ENCODE measurements at regions not wholly inside any gene's neighbourhood (a gene's known extent, or its start where the extent isn't known, plus 50 kb on each side); places are given as distances from the start of the nearest gene placed in this dataset.

GRCh38 chr9:126173401-126173800 is 153.2 kb upstream of the MVB12B start:
- TF ChIP-seq CTCF (IDR thresholded peaks at IDR 0.05) (no peak), EP300 (IDR thresholded peaks at IDR 0.05) (no peak), POLR2A (IDR thresholded peaks at IDR 0.05) (no peak), POLR2AphosphoS5 (IDR thresholded peaks at IDR 0.05) (no peak)
